K562 (cell line): ENCODE measurements at regions not wholly inside any gene's neighbourhood (a gene's known extent, or its start where the extent isn't known, plus 50 kb on each side); places are given as distances from the start of the nearest gene placed in this dataset.
A peak's percentile ranks its signal among the peaks of the same experiment; 100 is the strongest.

Experiments used
- ATAC-seq: fragments of 200-7000 bp; cut with Tn5 transposase; 3 replicates; pipeline ENCODE4 v1.9.1; 2020; ENCODE audit warnings: moderate library complexity
- BruUV-seq: library from RNA; stranded (reverse); fragments of 400-500 nt; replicated peaks from 2 replicates; lab custom pipeline; 2021; lab: Mats Ljungman, UMichigan
- CTCF ChIA-PET: fragments of 300-600 bp; formaldehyde crosslinking; extraction: SDS; loops from one replicate; lab custom pipeline; 2021; ENCODE audit warnings: low intra/inter-chr PET ratio; lab: Yijun Ruan, JAX
- POLR2A ChIA-PET: fragments of 300-600, 350-650 bp; sonication (Branson Sonifier 250); formaldehyde crosslinking; extraction: SDS; loops from one replicate; lab custom pipeline; 2021; ENCODE audit warnings: antibody characterized with exemption, inconsistent platforms; lab: Yijun Ruan, JAX
- DNase-seq, 4 experiments: peaks; one replicate each; pipeline versions ENCODE4 v3.0.0 to v3.0.0-alpha.2; 2011 to 2018; ENCODE audit warnings: low spot score in 3 of 4, mixed read lengths in 3 of 4; ENCODE audit errors: extremely low read depth in 1 of 4
- FAIRE-seq: peaks from 2 replicates; lab custom pipeline; 2011; peaks lifted over from hg19 to GRCh38; lab: Jason Lieb, UNC
- H2AFZ ChIP-seq: 2 replicates; pipeline ENCODE4 v1.6.0; 2011; ENCODE audit warnings: low read depth, low read length, control low read depth, inconsistent platforms
- H3K27ac ChIP-seq: fragments of 200-600 bp; 3 replicates; pipeline ENCODE4 v1.8.0; 2011; ENCODE audit warnings: low read depth, mild to moderate bottlenecking, control low read depth, inconsistent platforms, low read length, moderate library complexity, mixed read lengths; ENCODE audit errors: extremely low read depth
- H3K27me3 ChIP-seq, 2 experiments: fragments of 300-600 bp in 1 of 2; 2 replicates in 1 of 2; 3 replicates in 1 of 2; pipeline versions ENCODE4 v1.6.0 to v1.8.0; 2011; ENCODE audit warnings: inconsistent platforms in 2 of 2, low read length in 2 of 2, mild to moderate bottlenecking in 1 of 2, mixed read lengths in 1 of 2, moderate library complexity in 1 of 2; ENCODE audit not compliant: control insufficient read depth in 2 of 2, insufficient read depth in 2 of 2
- H3K36me3 ChIP-seq: fragments of 300-600 bp; 3 replicates; pipeline ENCODE4 v1.8.0; 2011; ENCODE audit warnings: mild to moderate bottlenecking, low read length, inconsistent platforms; ENCODE audit not compliant: control insufficient read depth, insufficient read depth
- H3K4me1 ChIP-seq, 2 experiments: fragments of 200-600 bp in 1 of 2; replicated peaks in 1 of 2; 2 replicates in 1 of 2; 3 replicates in 1 of 2; pipeline versions ENCODE4 v1.5.1 to v1.8.0; 2011; ENCODE audit warnings: inconsistent platforms in 2 of 2, low read length in 2 of 2, mild to moderate bottlenecking in 1 of 2, mixed read lengths in 1 of 2, moderate library complexity in 1 of 2; ENCODE audit not compliant: control insufficient read depth in 2 of 2, insufficient read depth in 2 of 2
- H3K4me2 ChIP-seq: 2 replicates; pipeline ENCODE4 v1.6.1; 2011; ENCODE audit warnings: low read length, control low read depth, inconsistent platforms, mixed read lengths; ENCODE audit not compliant: insufficient read depth
- H3K4me3 ChIP-seq: fragments of 200-600 bp; sonication (generic), shearing (Covaris generic); 2 replicates; pipeline ENCODE4 v1.5.1; 2016; ENCODE audit warnings: control low read depth, inconsistent platforms
- H3K79me2 ChIP-seq: fragments of 200-600 bp; 3 replicates; pipeline ENCODE4 v1.8.0; 2011; ENCODE audit warnings: low read length, inconsistent platforms; ENCODE audit not compliant: control insufficient read depth, insufficient read depth
- H3K9ac ChIP-seq, 2 experiments: 2 replicates each; pipeline versions ENCODE4 v1.6.0 to v1.6.1; 2011; ENCODE audit warnings: low read depth in 2 of 2, low read length in 2 of 2, control low read depth in 1 of 2, inconsistent platforms in 1 of 2, mild to moderate bottlenecking in 1 of 2, mixed read lengths in 1 of 2; ENCODE audit not compliant: insufficient read depth in 1 of 2
- H3K9me1 ChIP-seq: one replicate; pipeline ENCODE4 v1.6.0; 2011; ENCODE audit warnings: inconsistent platforms, mild to moderate bottlenecking, low read length, moderate library complexity; ENCODE audit not compliant: control insufficient read depth, insufficient read depth
- H3K9me3 ChIP-seq: replicated peaks from 2 replicates; pipeline ENCODE4 v1.5.1; 2011; ENCODE audit warnings: low read depth, low read length, inconsistent platforms; ENCODE audit not compliant: control insufficient read depth, insufficient read depth
- H4K20me1 ChIP-seq: replicated peaks from 2 replicates; pipeline ENCODE4 v1.6.1; 2011; ENCODE audit warnings: low read length, inconsistent platforms, mixed read lengths; ENCODE audit not compliant: control insufficient read depth, insufficient read depth
- L3MBTL2 ChIP-seq: fragments of 450-650 bp; IDR thresholded peaks from 2 replicates; pipeline ENCODE4 v1.6.1; 2016; ENCODE audit warnings: mild to moderate bottlenecking, moderate library complexity
- RAD51 ChIP-seq: fragments of 450-650 bp; IDR thresholded peaks from 2 replicates; pipeline ENCODE4 v1.7.1; 2016; ENCODE audit warnings: low read depth, mild to moderate bottlenecking, borderline replicate concordance
- RBM25 ChIP-seq: fragments of 200-400 bp; formaldehyde crosslinking; IDR thresholded peaks from 2 replicates; pipeline ENCODE4 v1.6.1; 2018; ENCODE audit warnings: low read length, low read depth, moderate library complexity; ENCODE audit not compliant: severe bottlenecking
- SREBF1 ChIP-seq: fragments of 150-350 bp; IDR thresholded peaks from 2 replicates; pipeline ENCODE4 v1.6.1; 2014; ENCODE audit warnings: antibody characterized with exemption, low read depth, low read length, borderline replicate concordance
- USF1 ChIP-seq: sonication (generic); formaldehyde crosslinking; IDR thresholded peaks from 2 replicates; pipeline ENCODE4 v1.9.0; 2022; ENCODE audit warnings: mild to moderate bottlenecking, missing genetic modification reagents
- USF2 ChIP-seq: sonication (generic); formaldehyde crosslinking; IDR thresholded peaks from 2 replicates; pipeline ENCODE4 v1.5.0; 2020; ENCODE audit warnings: missing genetic modification reagents
- WGBS: fragments of 100-300 bp; shearing (Covaris generic); methylation state at CpG from one replicate; pipeline ENCODE4 v1.1.6; 2016; ENCODE audit warnings: low coverage, mixed read lengths; ENCODE audit not compliant: insufficient coverage; ENCODE audit errors: missing lambda C conversion rate; 5-methylcytosine and 5-hydroxymethylcytosine counted together
- in situ Hi-C: fragments of 300-500 bp; cut with MboI; formaldehyde crosslinking; loops from 4 replicates; pipeline ENCODE4 v1.15.0; 2018; ENCODE audit warnings: inconsistent platforms, mixed read lengths
- intact Hi-C: fragments of 100-400 bp; cut with micrococcal nuclease; formaldehyde crosslinking; loops from 2 replicates; pipeline ENCODE4 v1.14.2; 2022
- TF ChIP-seq, protein P1 (sequence below): sonication (generic); formaldehyde crosslinking; IDR thresholded peaks from 2 replicates; pipeline ENCODE4 v1.8.1; 2022; ENCODE audit warnings: missing genetic modification reagents

- intact Hi-C loops (no loop called here), in situ Hi-C loops (no loop called here)
- POLR2A ChIA-PET, result no interaction called here
- no peak for TF ChIP-seq SREBF1
- TF ChIP-seq, protein P1, sequence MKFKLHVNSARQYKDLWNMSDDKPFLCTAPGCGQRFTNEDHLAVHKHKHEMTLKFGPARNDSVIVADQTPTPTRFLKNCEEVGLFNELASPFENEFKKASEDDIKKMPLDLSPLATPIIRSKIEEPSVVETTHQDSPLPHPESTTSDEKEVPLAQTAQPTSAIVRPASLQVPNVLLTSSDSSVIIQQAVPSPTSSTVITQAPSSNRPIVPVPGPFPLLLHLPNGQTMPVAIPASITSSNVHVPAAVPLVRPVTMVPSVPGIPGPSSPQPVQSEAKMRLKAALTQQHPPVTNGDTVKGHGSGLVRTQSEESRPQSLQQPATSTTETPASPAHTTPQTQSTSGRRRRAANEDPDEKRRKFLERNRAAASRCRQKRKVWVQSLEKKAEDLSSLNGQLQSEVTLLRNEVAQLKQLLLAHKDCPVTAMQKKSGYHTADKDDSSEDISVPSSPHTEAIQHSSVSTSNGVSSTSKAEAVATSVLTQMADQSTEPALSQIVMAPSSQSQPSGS (CRISPR knock-in tag), result no peak
- peak; percentile 71 for TF ChIP-seq USF1 (CRISPR knock-in tag)
- TF ChIP-seq RBM25, result peak; percentile 18
- TF ChIP-seq USF2, result peak; percentile 84
- TF ChIP-seq L3MBTL2, result peak; percentile 31; the same call in 1 of the 2 replicates
- TF ChIP-seq RAD51, result peak; percentile 61; the same call in 1 of the 2 replicates
- Histone ChIP-seq H3K9me3 (no peaks in the 10 kb centered on the region), H3K27me3 (peaks cover 2 to 6% of the 10 kb centered on the region in 2 experiments; a peak in 3 of 5 replicates), H2AFZ (0 out of 2 replicates have a peak overlapping the region, but pooled peaks have one; percentile 22), H4K20me1 (no peaks in the 10 kb centered on the region), H3K27ac (no peak overlapping the region), H3K9ac (no peak overlapping the region), H3K4me1 (no peaks in the 10 kb centered on the region), H3K4me2 (no peak overlapping the region), H3K9me1 (no peaks in the 10 kb centered on the region), H3K79me2 (no peaks in the 10 kb centered on the region), H3K36me3 (no peaks in the 10 kb centered on the region), H3K4me3 (no peak overlapping the region)
- ATAC-seq (peak; percentile 63; the same call in 2 of the 3 replicates), DNase-seq (no peak), FAIRE-seq (no peak)
- BruUV-seq, result no TSS peak
- WGBS, result 1% methylated on average over 3 of the region's 3 CpGs
- CTCF ChIA-PET, result no interaction called here
Observed at GRCh38 chr6:44615621-44616020, 228.1 kb downstream of the CDC5L start.
